Psoas muscle (tissue), 7 donors: ENCODE measurements at regions not wholly inside any gene's neighbourhood (a gene's known extent, or its start where the extent isn't known, plus 50 kb on each side); places are given as distances from the start of the nearest gene placed in this dataset.

ENCODE experiments used
- ATAC-seq, 4 donors: fragments of 200-7000 bp; cut with Tn5 transposase; one replicate each; pipeline ENCODE4 v1.9.1; 2020; ENCODE audit warnings: moderate library complexity in 3 of 4, mild to moderate bottlenecking in 2 of 4
- DNase-seq, 2 donors: peaks; one replicate each; pipeline ENCODE4 v3.0.0-alpha.2; 2020
- H3K27ac ChIP-seq: fragments of 200-600 bp; one replicate; pipeline ENCODE4 v1.8.0; 2022
- H3K27me3 ChIP-seq, 3 donors: fragments of 200-600 bp in 1 of 3; one replicate each; pipeline versions ENCODE4 v1.6.1 to v1.8.0; 2013 to 2022; ENCODE audit warnings: low read length in 2 of 3, mild to moderate bottlenecking in 2 of 3, moderate library complexity in 1 of 3; ENCODE audit not compliant: insufficient read depth in 3 of 3
- H3K36me3 ChIP-seq, 2 donors: fragments of 200-600 bp in 1 of 2; one replicate each; pipeline versions ENCODE4 v1.6.1 to v1.8.0; 2013 to 2022; ENCODE audit warnings: low read depth in 1 of 2, mild to moderate bottlenecking in 1 of 2, moderate library complexity in 1 of 2; ENCODE audit not compliant: insufficient read depth in 1 of 2
- H3K4me1 ChIP-seq: fragments of 200-600 bp; one replicate; pipeline ENCODE4 v1.8.0; 2022
- H3K4me3 ChIP-seq: fragments of 200-600 bp; one replicate; pipeline ENCODE4 v1.8.0; 2022; ENCODE audit warnings: mild to moderate bottlenecking
- H3K9me3 ChIP-seq: fragments of 200-600 bp; one replicate; pipeline ENCODE4 v1.8.0; 2022
- WGBS, 3 donors: extraction: QIAGEN DNeasy Blood & Tissue Kit; methylation state at CpG; one replicate each; pipeline versions ENCODE4 v1.1.6 to v1.1.7; 2013; 5-methylcytosine and 5-hydroxymethylcytosine counted together
- intact Hi-C, 2 donors: fragments of 100-400 bp; cut with DNase I; formaldehyde crosslinking; loops; one replicate each; pipeline versions ENCODE4 v1.11.0 to v1.14.2; 2022
- TF ChIP-seq, protein P1 (sequence below): fragments of 200-600 bp; IDR thresholded peaks from one replicate; pipeline ENCODE4 v1.8.0; 2022; ENCODE audit warnings: antibody characterized with exemption
- donor health status: healthy with polysubstance abuse.
- donor health status: DM: no; HTN: no; CAD: no; lungs with moderate emphysema.
- donor health status: Bipolar disorder and iron deficiency.
- donor health status: healthy.
- donor health status: DM: yes; HTN: yes; CAD: no.
- donor health status: DM: no; HTN: no; CAD: no.
- donor health status: DM: yes; HTN: yes; CAD: no.

DNA sequence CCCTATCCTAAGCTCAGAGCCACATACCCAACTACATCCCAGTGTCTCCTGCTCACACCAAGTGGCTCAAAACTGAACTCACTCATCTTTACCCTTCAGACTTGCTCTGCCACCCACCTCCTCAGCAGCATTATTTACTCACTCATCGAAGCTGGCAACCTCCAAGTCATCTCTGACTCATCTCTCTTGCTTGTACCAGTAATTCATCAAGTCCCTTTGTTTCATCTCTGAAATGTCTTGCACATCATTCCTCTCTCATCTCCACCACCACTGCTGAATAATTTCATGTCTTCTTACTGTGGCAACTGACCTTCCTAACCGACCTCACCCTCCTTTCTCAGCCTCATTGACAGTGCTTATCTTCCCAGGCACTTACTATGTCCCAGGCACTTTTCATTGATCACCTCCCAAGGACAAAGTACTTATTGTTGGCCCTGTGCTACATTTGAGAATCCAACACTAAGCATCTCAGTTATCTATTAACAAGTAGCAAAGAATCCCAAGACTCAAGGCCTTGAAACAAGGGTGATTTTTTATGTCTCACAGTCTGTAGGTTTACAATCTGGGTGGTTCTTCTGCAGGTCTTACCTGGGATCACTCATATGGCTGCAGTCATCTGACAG, 82.0 kb downstream of the MRPL46 start:
- DNase-seq: no peak

DNA sequence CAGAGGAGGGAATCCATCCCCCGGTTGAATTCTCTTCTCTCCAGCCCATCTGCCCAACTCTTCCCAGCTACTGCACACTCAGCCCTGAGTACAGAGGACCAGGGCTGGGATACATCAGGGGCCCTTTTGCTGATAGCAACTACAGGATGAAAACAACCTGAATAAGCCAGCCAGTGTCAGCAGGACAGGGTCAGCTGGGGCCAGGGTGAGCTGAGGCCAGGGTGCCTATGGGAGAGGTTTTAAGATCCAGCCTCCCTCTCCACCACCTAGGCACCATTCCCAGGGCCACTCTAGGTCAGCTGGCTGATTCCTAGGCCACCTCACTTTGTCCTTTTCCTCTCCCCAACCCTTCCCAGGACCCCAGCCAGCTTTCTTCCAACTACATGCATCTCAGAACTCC, 83.8 kb downstream of the MRPL46 start:
- ATAC-seq: no peak
- no peaks in the 10 kb centered on the region for H3K27me3 ChIP-seq
- TF ChIP-seq, protein P1, sequence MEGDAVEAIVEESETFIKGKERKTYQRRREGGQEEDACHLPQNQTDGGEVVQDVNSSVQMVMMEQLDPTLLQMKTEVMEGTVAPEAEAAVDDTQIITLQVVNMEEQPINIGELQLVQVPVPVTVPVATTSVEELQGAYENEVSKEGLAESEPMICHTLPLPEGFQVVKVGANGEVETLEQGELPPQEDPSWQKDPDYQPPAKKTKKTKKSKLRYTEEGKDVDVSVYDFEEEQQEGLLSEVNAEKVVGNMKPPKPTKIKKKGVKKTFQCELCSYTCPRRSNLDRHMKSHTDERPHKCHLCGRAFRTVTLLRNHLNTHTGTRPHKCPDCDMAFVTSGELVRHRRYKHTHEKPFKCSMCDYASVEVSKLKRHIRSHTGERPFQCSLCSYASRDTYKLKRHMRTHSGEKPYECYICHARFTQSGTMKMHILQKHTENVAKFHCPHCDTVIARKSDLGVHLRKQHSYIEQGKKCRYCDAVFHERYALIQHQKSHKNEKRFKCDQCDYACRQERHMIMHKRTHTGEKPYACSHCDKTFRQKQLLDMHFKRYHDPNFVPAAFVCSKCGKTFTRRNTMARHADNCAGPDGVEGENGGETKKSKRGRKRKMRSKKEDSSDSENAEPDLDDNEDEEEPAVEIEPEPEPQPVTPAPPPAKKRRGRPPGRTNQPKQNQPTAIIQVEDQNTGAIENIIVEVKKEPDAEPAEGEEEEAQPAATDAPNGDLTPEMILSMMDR: no peak
- H3K27ac ChIP-seq: no peak overlapping the region
- no peak for DNase-seq
- H3K36me3 ChIP-seq: no peaks in the 10 kb centered on the region
- intact Hi-C loops: no loop called here
- 60 to 71% (median 68%) methylated on average over 1 of the region's 1 CpG for WGBS, 3 donors
- no peaks in the 10 kb centered on the region for H3K4me1 ChIP-seq
- H3K9me3 ChIP-seq: no peaks in the 10 kb centered on the region
- no peak overlapping the region for H3K4me3 ChIP-seq

More for the DNA sequence above, 82.0 kb downstream of the MRPL46 start:
- WGBS, 3 donors: 56 to 69% (median 60%) methylated on average over 2 of the region's 2 CpGs
- Histone ChIP-seq H3K27me3 (no peaks in the 10 kb centered on the region), H3K9me3 (no peaks in the 10 kb centered on the region), H3K36me3 (no peaks in the 10 kb centered on the region), H3K4me3 (no peak overlapping the region), H3K4me1 (no peaks in the 10 kb centered on the region), H3K27ac (no peak overlapping the region)
- TF ChIP-seq, protein P1: no peak
- ATAC-seq: no peak
- intact Hi-C loops: no loop called here

DNA sequence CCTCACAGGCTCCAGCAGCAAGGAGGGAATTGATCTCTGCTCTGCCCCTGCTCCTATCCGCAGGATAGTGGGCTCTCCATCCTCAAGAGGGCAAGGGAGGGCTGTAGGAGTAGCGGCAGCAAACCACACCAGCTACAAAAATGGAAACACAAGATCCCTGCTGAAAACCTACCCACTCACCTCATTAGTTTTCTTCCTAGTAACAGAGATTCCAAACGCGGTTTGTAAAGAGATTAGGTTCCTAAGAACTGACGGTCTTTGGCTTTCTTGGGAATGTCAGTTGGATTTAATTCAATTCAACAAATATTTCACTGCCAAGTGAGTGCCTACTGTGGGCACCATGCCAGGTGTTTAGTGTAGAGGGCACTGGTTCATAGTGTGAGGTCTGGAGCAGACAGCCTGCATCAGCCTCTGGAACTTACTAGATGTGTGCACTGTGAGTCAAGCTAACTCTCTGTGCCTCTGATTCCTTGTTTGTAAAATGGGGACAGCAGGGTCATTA, 84.7 kb downstream of the MRPL46 start:
- Histone ChIP-seq H3K4me1 (no peaks in the 10 kb centered on the region), H3K27ac (no peak overlapping the region), H3K4me3 (no peak overlapping the region), H3K36me3 (no peaks in the 10 kb centered on the region), H3K9me3 (no peaks in the 10 kb centered on the region), H3K27me3 (no peaks in the 10 kb centered on the region)
- 16 to 25% (median 17%) methylated on average over 5 of the region's 5 CpGs for WGBS, 3 donors
- TF ChIP-seq, protein P1: no peak
- DNase-seq: no peak
- ATAC-seq: no peak
- intact Hi-C loops: no loop called here

DNA sequence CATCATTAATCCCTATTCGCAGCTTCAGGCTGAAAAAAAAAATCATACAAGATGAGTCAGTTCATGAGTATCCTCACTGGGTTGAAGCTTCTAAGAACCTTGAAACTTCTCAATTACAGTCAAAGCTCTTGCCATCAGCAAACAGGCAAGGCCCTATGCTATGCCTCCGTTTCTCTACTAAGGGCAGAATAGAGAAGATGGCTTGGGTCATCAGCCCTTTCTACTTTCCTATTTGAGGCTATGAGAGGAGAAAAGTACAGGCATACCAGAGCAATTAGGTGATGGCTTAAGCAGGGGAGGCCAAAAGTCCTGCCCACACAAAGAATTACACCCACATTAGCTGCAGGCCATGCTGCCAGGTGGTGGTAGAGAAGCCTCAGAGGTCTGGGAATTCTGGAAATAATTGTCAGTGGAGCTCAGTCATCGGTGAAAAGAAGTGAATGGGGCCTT, 89.0 kb downstream of the MRPL46 start:
- H3K9me3 ChIP-seq: no peaks in the 10 kb centered on the region
- TF ChIP-seq, protein P1: no peak
- no peaks in the 10 kb centered on the region for H3K4me1 ChIP-seq
- ATAC-seq: no peak
- H3K4me3 ChIP-seq: no peak overlapping the region
- no peaks in the 10 kb centered on the region for H3K36me3 ChIP-seq
- no peak for DNase-seq
- WGBS, 3 donors: 43 to 59% (median 46%) methylated on average over 3 of the region's 3 CpGs
- no peak overlapping the region for H3K27ac ChIP-seq
- intact Hi-C loops: loop anchor here in 1 of 2 donors (10.0 kb wide), 1 partner anchor 57 kb away; no protein-coding TSS in a partner anchor
- no peaks in the 10 kb centered on the region for H3K27me3 ChIP-seq

DNA sequence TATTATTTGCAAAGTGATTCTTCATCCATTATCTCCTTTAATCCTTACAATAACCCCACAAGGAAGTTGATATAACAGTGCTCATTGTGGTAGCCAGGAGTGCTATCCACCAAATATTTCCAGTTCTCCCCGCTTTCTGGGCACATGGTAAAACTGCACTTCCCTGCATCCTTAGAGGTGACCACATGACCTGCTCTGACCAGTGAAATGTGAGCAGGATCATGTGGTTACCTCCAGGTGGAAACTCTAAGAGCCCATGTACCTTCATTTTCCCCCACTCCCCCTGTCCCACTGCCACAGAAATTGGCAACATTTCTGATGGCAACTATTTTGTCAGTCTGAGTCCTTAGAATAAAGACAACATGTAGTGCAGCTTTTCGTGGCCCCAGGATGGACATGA, 89.7 kb downstream of the MRPL46 start:
- no peaks in the 10 kb centered on the region for H3K9me3 ChIP-seq
- no peaks in the 10 kb centered on the region for H3K4me1 ChIP-seq
- no peaks in the 10 kb centered on the region for H3K27me3 ChIP-seq
- no peak overlapping the region for H3K4me3 ChIP-seq
- intact Hi-C loops: loop anchor here in 1 of 2 donors (10.0 kb wide), 1 partner anchor 57 kb away; no protein-coding TSS in a partner anchor
- TF ChIP-seq, protein P1: no peak
- no peaks in the 10 kb centered on the region for H3K36me3 ChIP-seq
- WGBS, 3 donors: 77 to 88% (median 88%) methylated on average over 2 of the region's 2 CpGs
- ATAC-seq (no peak), DNase-seq (no peak)
- H3K27ac ChIP-seq: no peak overlapping the region
